ENCODE measurements at regions not wholly inside any gene's neighbourhood (a gene's known extent, or its start where the extent isn't known, plus 50 kb on each side); places are given as distances from the start of the nearest gene placed in this dataset.
A peak's percentile ranks its signal among the peaks of the same experiment; 100 is the strongest.

GRCh38 chr2:215681799-215682596 lies 246.1 kb upstream of the FN1 start:
- no peak overlapping the region for H3K4me3 ChIP-seq (ENCODE audit: low read length)
- WGBS (ENCODE audit: insufficient coverage) = 80% methylated on average over 1 of the region's 4 CpGs
- no peaks in the 10 kb centered on the region for H3K36me3 ChIP-seq (ENCODE audit: control insufficient read depth, insufficient read depth, low read length)
- no peak for DNase-seq
- H3K9me3 ChIP-seq (replicated peaks; ENCODE audit: control insufficient read depth, low read depth, low read length) = no peaks in the 10 kb centered on the region
- H3K27ac ChIP-seq (ENCODE audit: low read length) = no peak overlapping the region
- no peaks in the 10 kb centered on the region for H3K27me3 ChIP-seq (ENCODE audit: control insufficient read depth, insufficient read depth, low read length)
- no peaks in the 10 kb centered on the region for H3K4me1 ChIP-seq (ENCODE audit: control insufficient read depth, insufficient read depth, low read length)

GRCh38 chr2:215680605-215681598 lies 245.0 kb upstream of the FN1 start:
- H3K4me1 ChIP-seq (ENCODE audit: control insufficient read depth, insufficient read depth, low read length) = no peaks in the 10 kb centered on the region
- WGBS (ENCODE audit: insufficient coverage) = no CpG with 5 or more reads among the region's 6 CpGs
- no peaks in the 10 kb centered on the region for H3K27me3 ChIP-seq (ENCODE audit: control insufficient read depth, insufficient read depth, low read length)
- no peaks in the 10 kb centered on the region for H3K9me3 ChIP-seq (replicated peaks; ENCODE audit: control insufficient read depth, low read depth, low read length)
- no peak overlapping the region for H3K27ac ChIP-seq (ENCODE audit: low read length)
- H3K36me3 ChIP-seq (ENCODE audit: control insufficient read depth, insufficient read depth, low read length) = no peaks in the 10 kb centered on the region
- H3K4me3 ChIP-seq (ENCODE audit: low read length) = no peak overlapping the region
- DNase-seq = peak; percentile 38

- H3K27me3 ChIP-seq (ENCODE audit: control insufficient read depth, insufficient read depth, low read length) = no peaks in the 10 kb centered on the region
- H3K27ac ChIP-seq (ENCODE audit: low read length) = no peak overlapping the region
- no peaks in the 10 kb centered on the region for H3K4me1 ChIP-seq (ENCODE audit: control insufficient read depth, insufficient read depth, low read length)
- no peak for DNase-seq
- no peak overlapping the region for H3K4me3 ChIP-seq (ENCODE audit: low read length)
- no peaks in the 10 kb centered on the region for H3K9me3 ChIP-seq (replicated peaks; ENCODE audit: control insufficient read depth, low read depth, low read length)
- H3K36me3 ChIP-seq (ENCODE audit: control insufficient read depth, insufficient read depth, low read length) = no peaks in the 10 kb centered on the region
Observed at GRCh38 chr2:215678094-215678493, 242.2 kb upstream of the FN1 start.

GRCh38 chr2:215677481-215677880 lies 241.6 kb upstream of the FN1 start:
- WGBS (ENCODE audit: insufficient coverage) = no CpG with 5 or more reads among the region's 2 CpGs
- no peak for DNase-seq
- H3K4me3 ChIP-seq (ENCODE audit: low read length) = no peak overlapping the region
- H3K4me1 ChIP-seq (ENCODE audit: control insufficient read depth, insufficient read depth, low read length) = no peaks in the 10 kb centered on the region
- no peaks in the 10 kb centered on the region for H3K27me3 ChIP-seq (ENCODE audit: control insufficient read depth, insufficient read depth, low read length)
- no peaks in the 10 kb centered on the region for H3K9me3 ChIP-seq (replicated peaks; ENCODE audit: control insufficient read depth, low read depth, low read length)
- H3K36me3 ChIP-seq (ENCODE audit: control insufficient read depth, insufficient read depth, low read length) = no peaks in the 10 kb centered on the region
- H3K27ac ChIP-seq (ENCODE audit: low read length) = no peak overlapping the region

- Histone ChIP-seq H3K4me3 (ENCODE audit: low read length) (no peak overlapping the region), H3K4me1 (ENCODE audit: control insufficient read depth, insufficient read depth, low read length) (peaks cover 8% of the 10 kb centered on the region), H3K27me3 (ENCODE audit: control insufficient read depth, insufficient read depth, low read length) (no peaks in the 10 kb centered on the region), H3K9me3 (replicated peaks; ENCODE audit: control insufficient read depth, low read depth, low read length) (peaks cover 2% of the 10 kb centered on the region), H3K27ac (ENCODE audit: low read length) (no peak overlapping the region), H3K36me3 (ENCODE audit: control insufficient read depth, insufficient read depth, low read length) (no peaks in the 10 kb centered on the region)
- WGBS (ENCODE audit: insufficient coverage) = no CpG with 5 or more reads among the region's 1 CpG
- DNase-seq = no peak
Observed at GRCh38 chr2:215672406-215672805, 236.5 kb upstream of the FN1 start.

GRCh38 chr2:215671691-215672090 lies 235.8 kb upstream of the FN1 start:
- no peaks in the 10 kb centered on the region for H3K27me3 ChIP-seq (ENCODE audit: control insufficient read depth, insufficient read depth, low read length)
- H3K36me3 ChIP-seq (ENCODE audit: control insufficient read depth, insufficient read depth, low read length) = no peaks in the 10 kb centered on the region
- no peak for DNase-seq
- no peak overlapping the region for H3K4me3 ChIP-seq (ENCODE audit: low read length)
- H3K27ac ChIP-seq (ENCODE audit: low read length) = no peak overlapping the region
- H3K4me1 ChIP-seq (ENCODE audit: control insufficient read depth, insufficient read depth, low read length) = peaks cover 8% of the 10 kb centered on the region
- WGBS (ENCODE audit: insufficient coverage) = 79% methylated on average over 2 of the region's 6 CpGs
- H3K9me3 ChIP-seq (replicated peaks; ENCODE audit: control insufficient read depth, low read depth, low read length) = peaks cover 2% of the 10 kb centered on the region

- H3K36me3 ChIP-seq (ENCODE audit: control insufficient read depth, insufficient read depth, low read length) = no peaks in the 10 kb centered on the region
- DNase-seq = no peak
- no peak overlapping the region for H3K4me3 ChIP-seq (ENCODE audit: low read length)
- no peaks in the 10 kb centered on the region for H3K27me3 ChIP-seq (ENCODE audit: control insufficient read depth, insufficient read depth, low read length)
- peaks cover 2% of the 10 kb centered on the region for H3K9me3 ChIP-seq (replicated peaks; ENCODE audit: control insufficient read depth, low read depth, low read length)
- WGBS (ENCODE audit: insufficient coverage) = 97% methylated on average over 2 of the region's 2 CpGs
- H3K4me1 ChIP-seq (ENCODE audit: control insufficient read depth, insufficient read depth, low read length) = peaks cover 8% of the 10 kb centered on the region
- no peak overlapping the region for H3K27ac ChIP-seq (ENCODE audit: low read length)
Observed at GRCh38 chr2:215671244-215671643, 235.4 kb upstream of the FN1 start.

- no peaks in the 10 kb centered on the region for H3K27me3 ChIP-seq (ENCODE audit: control insufficient read depth, insufficient read depth, low read length)
- no CpG with 5 or more reads among the region's 4 CpGs for WGBS (ENCODE audit: insufficient coverage)
- H3K9me3 ChIP-seq (replicated peaks; ENCODE audit: control insufficient read depth, low read depth, low read length) = peaks cover 2% of the 10 kb centered on the region
- DNase-seq = no peak
- H3K4me3 ChIP-seq (ENCODE audit: low read length) = no peak overlapping the region
- H3K36me3 ChIP-seq (ENCODE audit: control insufficient read depth, insufficient read depth, low read length) = no peaks in the 10 kb centered on the region
- H3K27ac ChIP-seq (ENCODE audit: low read length) = no peak overlapping the region
- H3K4me1 ChIP-seq (ENCODE audit: control insufficient read depth, insufficient read depth, low read length) = peaks cover 8% of the 10 kb centered on the region
Observed at GRCh38 chr2:215670396-215670795, 234.5 kb upstream of the FN1 start.

GRCh38 chr2:215668378-215668775 lies 232.5 kb upstream of the FN1 start:
- H3K4me1 ChIP-seq (ENCODE audit: control insufficient read depth, insufficient read depth, low read length) = peaks cover 8% of the 10 kb centered on the region
- H3K36me3 ChIP-seq (ENCODE audit: control insufficient read depth, insufficient read depth, low read length) = no peaks in the 10 kb centered on the region
- 33% methylated on average over 1 of the region's 5 CpGs for WGBS (ENCODE audit: insufficient coverage)
- peak overlapping the region; percentile 8 for H3K27ac ChIP-seq (ENCODE audit: low read length)
- no peaks in the 10 kb centered on the region for H3K27me3 ChIP-seq (ENCODE audit: control insufficient read depth, insufficient read depth, low read length)
- H3K9me3 ChIP-seq (replicated peaks; ENCODE audit: control insufficient read depth, low read depth, low read length) = peaks cover 2% of the 10 kb centered on the region
- H3K4me3 ChIP-seq (ENCODE audit: low read length) = no peak overlapping the region
- peak; percentile 78 for DNase-seq

All from muscle of leg (tissue), 3 donors.